IMR-90 (cell line): ENCODE measurements at regions not wholly inside any gene's neighbourhood (a gene's known extent, or its start where the extent isn't known, plus 50 kb on each side); places are given as distances from the start of the nearest gene placed in this dataset.

Experiments
- ATAC-seq: fragments of 200-7000 bp; cut with Tn5 transposase; 2 replicates; pipeline ENCODE4 v1.9.1; 2020; ENCODE audit warnings: low read depth, mild to moderate bottlenecking, moderate library complexity
- BruUV-seq: library from RNA; stranded (reverse); fragments of 400-500 nt; replicated peaks from 2 replicates; lab custom pipeline; 2021; lab: Mats Ljungman, UMichigan
- CTCF ChIA-PET: fragments of 300-600 bp; formaldehyde crosslinking; extraction: SDS; loops from one replicate; lab custom pipeline; 2021; ENCODE audit warnings: antibody characterized with exemption; lab: Yijun Ruan, JAX
- POLR2A ChIA-PET: fragments of 300-600 bp; sonication (Branson Sonifier 250); formaldehyde crosslinking; loops from one replicate; lab custom pipeline; 2022; ENCODE audit warnings: antibody characterized with exemption; ENCODE audit not compliant: unreplicated experiment; lab: Charles Lee
- DNase-seq: peaks from one replicate; pipeline ENCODE4 v3.0.0; 2013
- H2AFZ ChIP-seq: replicated peaks from 2 replicates; pipeline ENCODE3; 2013; ENCODE audit warnings: low read length, mild to moderate bottlenecking; ENCODE audit not compliant: poor library complexity
- H2AK5ac ChIP-seq: 2 replicates; pipeline ENCODE4 v1.6.1; 2013; ENCODE audit warnings: low read depth, low read length, inconsistent platforms
- H2AK9ac ChIP-seq: replicated peaks from 2 replicates; pipeline ENCODE3; 2013; ENCODE audit warnings: mild to moderate bottlenecking, low read depth, low read length, moderate library complexity; ENCODE audit not compliant: poor library complexity
- H2BK120ac ChIP-seq: 2 replicates; pipeline ENCODE4 v1.6.1; 2013; ENCODE audit warnings: low read depth, low read length, inconsistent platforms
- H2BK15ac ChIP-seq: 3 replicates; pipeline ENCODE4 v1.6.1; 2013; ENCODE audit warnings: low read depth, low read length, inconsistent platforms
- H2BK20ac ChIP-seq: 2 replicates; pipeline ENCODE4 v1.6.1; 2013; ENCODE audit warnings: low read depth, mild to moderate bottlenecking, inconsistent platforms, low read length, moderate library complexity
- H2BK5ac ChIP-seq: 2 replicates; pipeline ENCODE4 v1.6.1; 2013; ENCODE audit warnings: mild to moderate bottlenecking, low read depth, low read length, inconsistent platforms; ENCODE audit not compliant: poor library complexity, severe bottlenecking
- H3K14ac ChIP-seq: replicated peaks from 2 replicates; pipeline ENCODE4 v1.6.1; 2013; ENCODE audit warnings: low read depth, low read length, inconsistent platforms
- H3K18ac ChIP-seq: 2 replicates; pipeline ENCODE4 v1.6.1; 2013; ENCODE audit warnings: low read depth, low read length, control low read depth
- H3K23ac ChIP-seq: 2 replicates; pipeline ENCODE4 v1.6.1; 2013; ENCODE audit warnings: low read depth, low read length, inconsistent platforms
- H3K27ac ChIP-seq: 2 replicates; pipeline ENCODE4 v1.5.1; 2013; ENCODE audit warnings: mild to moderate bottlenecking, control low read depth, low read length; ENCODE audit not compliant: insufficient read depth
- H3K27me3 ChIP-seq: 2 replicates; pipeline ENCODE4 v1.6.1; 2013; ENCODE audit warnings: low read length; ENCODE audit not compliant: control insufficient read depth, insufficient read depth
- H3K36me3 ChIP-seq: 2 replicates; pipeline ENCODE4 v1.6.1; 2013; ENCODE audit warnings: low read length, mixed read lengths; ENCODE audit not compliant: control insufficient read depth, insufficient read depth
- H3K4ac ChIP-seq: 2 replicates; pipeline ENCODE4 v1.6.1; 2013; ENCODE audit warnings: low read depth, low read length, inconsistent platforms
- H3K4me1 ChIP-seq: 2 replicates; pipeline ENCODE4 v1.6.1; 2013; ENCODE audit warnings: low read length, mixed read lengths; ENCODE audit not compliant: control insufficient read depth, insufficient read depth
- H3K4me2 ChIP-seq: 2 replicates; pipeline ENCODE4 v1.6.1; 2013; ENCODE audit warnings: low read depth, mild to moderate bottlenecking, control low read depth, low read length, moderate library complexity
- H3K4me3 ChIP-seq: 2 replicates; pipeline ENCODE4 v1.5.1; 2013; ENCODE audit warnings: low read depth, mild to moderate bottlenecking, control low read depth, low read length, moderate library complexity; ENCODE audit not compliant: insufficient read depth
- H3K56ac ChIP-seq: 2 replicates; pipeline ENCODE4 v1.6.1; 2013; ENCODE audit warnings: low read length, inconsistent platforms; ENCODE audit not compliant: insufficient read depth; ENCODE audit errors: extremely low read depth
- H3K79me1 ChIP-seq, 2 experiments: 2 replicates each; pipeline ENCODE4 v1.6.1; 2013; ENCODE audit warnings: low read length in 2 of 2, inconsistent platforms in 1 of 2, low read depth in 1 of 2
- H3K9ac ChIP-seq: 2 replicates; pipeline ENCODE4 v1.6.1; 2013; ENCODE audit warnings: low read depth, low read length, control low read depth
- H3K9me1 ChIP-seq: 2 replicates; pipeline ENCODE4 v1.6.1; 2013; ENCODE audit warnings: low read length, inconsistent platforms; ENCODE audit not compliant: insufficient read depth
- H3K9me3 ChIP-seq: 2 replicates; pipeline ENCODE4 v1.6.1; 2013; ENCODE audit warnings: low read length; ENCODE audit not compliant: control insufficient read depth, insufficient read depth
- H4K20me1 ChIP-seq: 2 replicates; pipeline ENCODE4 v1.6.1; 2013; ENCODE audit warnings: low read length, inconsistent platforms; ENCODE audit not compliant: insufficient read depth
- H4K5ac ChIP-seq: 2 replicates; pipeline ENCODE4 v1.6.1; 2013; ENCODE audit warnings: mild to moderate bottlenecking, low read depth, low read length, control low read depth
- H4K8ac ChIP-seq, 2 experiments: 2 replicates each; pipeline ENCODE4 v1.6.1; 2013; ENCODE audit warnings: low read depth in 2 of 2, low read length in 2 of 2, control low read depth in 1 of 2, inconsistent platforms in 1 of 2
- H4K91ac ChIP-seq: 2 replicates; pipeline ENCODE4 v1.6.1; 2013; ENCODE audit warnings: low read depth, low read length, inconsistent platforms; ENCODE audit not compliant: insufficient read depth
- BHLHE40 ChIP-seq: fragments of 150-350 bp; IDR thresholded peaks from 2 replicates; pipeline ENCODE4 v1.6.1; 2016; ENCODE audit warnings: mild to moderate bottlenecking, low read depth, low read length
- CHD1 ChIP-seq: IDR thresholded peaks from 2 replicates; pipeline ENCODE4 v1.6.1; 2012; ENCODE audit warnings: low read depth, low read length, improper control_type of control experiment
- CTCF ChIP-seq: conservative IDR thresholded peaks from 2 replicates; pipeline ENCODE4 v1.5.1; 2012; ENCODE audit warnings: mild to moderate bottlenecking, low read depth, low read length, improper control_type of control experiment
- ELK1 ChIP-seq: fragments of 150-350 bp; IDR thresholded peaks from 2 replicates; pipeline ENCODE4 v1.6.1; 2016; ENCODE audit warnings: low read depth, mild to moderate bottlenecking, low read length, moderate library complexity, borderline replicate concordance
- FOS ChIP-seq: fragments of 150-350 bp; IDR thresholded peaks from 2 replicates; pipeline ENCODE4 v1.6.1; 2016; ENCODE audit warnings: low read depth, low read length
- MAFK ChIP-seq: IDR thresholded peaks from 2 replicates; pipeline ENCODE4 v1.6.1; 2012; ENCODE audit warnings: low read depth, low read length, improper control_type of control experiment
- MXI1 ChIP-seq: IDR thresholded peaks from 2 replicates; pipeline ENCODE4 v1.6.1; 2012; ENCODE audit warnings: low read depth, mild to moderate bottlenecking, low read length, moderate library complexity, borderline replicate concordance
- POLR2A ChIP-seq: IDR thresholded peaks from 2 replicates; pipeline ENCODE4 v1.6.1; 2012; ENCODE audit warnings: mild to moderate bottlenecking, low read depth, low read length
- RAD21 ChIP-seq: IDR thresholded peaks from 2 replicates; pipeline ENCODE4 v1.6.1; 2012; ENCODE audit warnings: low read length, improper control_type of control experiment
- RCOR1 ChIP-seq: IDR thresholded peaks from 2 replicates; pipeline ENCODE4 v1.6.1; 2012; ENCODE audit warnings: mild to moderate bottlenecking, low read length, improper control_type of control experiment; ENCODE audit not compliant: insufficient replicate concordance
- WGBS, 2 experiments: methylation state at CpG; one replicate each; pipeline versions ENCODE4 v1.1.5 to v1.1.7; 2013; ENCODE audit warnings: missing lambda C conversion rate in 2 of 2; ENCODE audit not compliant: insufficient read length in 1 of 2; ENCODE audit errors: extremely low coverage in 2 of 2; 5-methylcytosine and 5-hydroxymethylcytosine counted together
- dilution Hi-C: fragments of 300-500 bp; cut with HindIII; formaldehyde crosslinking; loops from one replicate; pipeline ENCODE4 v1.14.3; 2018; ENCODE audit warnings: low sequenced_read_pairs; ENCODE audit not compliant: unreplicated experiment
- in situ Hi-C: fragments of 300-500 bp; cut with MboI; formaldehyde crosslinking; loops from 3 replicates; pipeline ENCODE4 v1.14.3; 2019; ENCODE audit warnings: low sequenced_read_pairs, inconsistent platforms, mixed read lengths
- intact Hi-C: fragments of 100-400 bp; cut with micrococcal nuclease; formaldehyde crosslinking; loops from 2 replicates; pipeline ENCODE4 v1.10.0; 2022

- ATAC-seq (no peak), DNase-seq (no peak)
- no TSS peak for BruUV-seq
- no CpG with 5 or more reads among the region's 1 CpG for WGBS, 2 experiments
- no peak overlapping the region for H3K23ac ChIP-seq
- no peak overlapping the region for H2BK5ac ChIP-seq
- H2BK15ac ChIP-seq = no peak overlapping the region
- H3K36me3 ChIP-seq = no peaks in the 10 kb centered on the region
- no peak overlapping the region for H4K5ac ChIP-seq
- no peak overlapping the region for H2BK120ac ChIP-seq
- ChIA-PET CTCF (no interaction called here), POLR2A (no interaction called here)
- H3K56ac ChIP-seq = no peak overlapping the region
- dilution Hi-C loops (no loop called here), intact Hi-C loops (no loop called here), in situ Hi-C loops (no loop called here)
- no peak overlapping the region for H2AK5ac ChIP-seq
- H2BK20ac ChIP-seq = no peak overlapping the region
- no peak overlapping the region for H2AFZ ChIP-seq
- H4K91ac ChIP-seq = no peak overlapping the region
- H4K20me1 ChIP-seq = no peaks in the 10 kb centered on the region
- no peak overlapping the region for H2AK9ac ChIP-seq
- H3K18ac ChIP-seq = no peak overlapping the region
- no peak overlapping the region for H3K4me2 ChIP-seq
- no peak overlapping the region for H3K27ac ChIP-seq
- no peaks in the 10 kb centered on the region for H3K9me1 ChIP-seq
- no peaks in the 10 kb centered on the region; the same call in 1 of the 2 replicates for H3K27me3 ChIP-seq
- H3K79me1 ChIP-seq = no peaks in the 10 kb centered on the region
- TF ChIP-seq POLR2A (no peak), ELK1 (no peak), CHD1 (no peak), RAD21 (no peak), MXI1 (no peak), BHLHE40 (no peak), RCOR1 (no peak), CTCF (no peak), MAFK (no peak), FOS (no peak)
- no peaks in the 10 kb centered on the region for H3K4me1 ChIP-seq
- H4K8ac ChIP-seq = no peak overlapping the region
- H3K4me3 ChIP-seq = no peak overlapping the region
- H3K4ac ChIP-seq = no peak overlapping the region
- no peak overlapping the region for H3K14ac ChIP-seq
- no peak overlapping the region for H3K9ac ChIP-seq
- H3K9me3 ChIP-seq = peaks cover 3% of the 10 kb centered on the region; the same call in 1 of the 2 replicates
Observed at GRCh38 chrX:51192104-51192503, 140.5 kb upstream of the NUDT10 start.
